Keratinocyte (primary cell): ENCODE measurements at regions not wholly inside any gene's neighbourhood (a gene's known extent, or its start where the extent isn't known, plus 50 kb on each side); places are given as distances from the start of the nearest gene placed in this dataset.

ENCODE experiments used
- DNase-seq: peaks from one replicate; pipeline ENCODE4 v3.0.0-alpha.2; 2011; ENCODE audit warnings: low read depth, missing footprints, low spot score
- FAIRE-seq: peaks from 2 replicates; lab custom pipeline; 2011; peaks lifted over from hg19 to GRCh38; lab: Jason Lieb, UNC
- H2AFZ ChIP-seq: 2 replicates; pipeline ENCODE4 v1.6.0; 2012; ENCODE audit warnings: low read length, control low read depth, inconsistent platforms; ENCODE audit not compliant: control insufficient read depth
- H3K27ac ChIP-seq: 2 replicates; pipeline ENCODE4 v1.5.1; 2011; ENCODE audit warnings: low read length; ENCODE audit not compliant: control insufficient read depth, insufficient read depth
- H3K27me3 ChIP-seq: 3 replicates; pipeline ENCODE4 v1.6.0; 2011; ENCODE audit warnings: low read length; ENCODE audit not compliant: control insufficient read depth, insufficient read depth; ENCODE audit errors: extremely low read depth
- H3K36me3 ChIP-seq, 2 experiments: 2 replicates in 1 of 2; 3 replicates in 1 of 2; pipeline ENCODE4 v1.5.1; 2011; ENCODE audit warnings: low read length in 2 of 2, mild to moderate bottlenecking in 1 of 2; ENCODE audit not compliant: control insufficient read depth in 2 of 2, insufficient read depth in 2 of 2; ENCODE audit errors: extremely low read depth in 1 of 2
- H3K4me1 ChIP-seq: 3 replicates; pipeline ENCODE4 v1.5.1; 2011; ENCODE audit warnings: low read length; ENCODE audit not compliant: control insufficient read depth, insufficient read depth; ENCODE audit errors: extremely low read depth
- H3K4me2 ChIP-seq: 3 replicates; pipeline ENCODE4 v1.6.0; 2011; ENCODE audit warnings: low read depth, low read length; ENCODE audit not compliant: control insufficient read depth, insufficient read depth; ENCODE audit errors: extremely low read depth
- H3K4me3 ChIP-seq, 3 experiments: fragments of 200-600 bp in 1 of 3; sonication (generic) in 1 of 3; 2 replicates in 2 of 3; 3 replicates in 1 of 3; pipeline ENCODE4 v1.5.1; 2011 to 2016; ENCODE audit warnings: low read length in 3 of 3, mild to moderate bottlenecking in 3 of 3, control low read depth in 2 of 3, inconsistent platforms in 1 of 3, low read depth in 1 of 3, mixed read lengths in 1 of 3, mixed run types in 1 of 3, moderate library complexity in 1 of 3; ENCODE audit not compliant: control insufficient read depth in 2 of 3, insufficient read depth in 2 of 3; ENCODE audit errors: extremely low read depth in 1 of 3
- H3K79me2 ChIP-seq: 2 replicates; pipeline ENCODE4 v1.6.0; 2012; ENCODE audit warnings: low read length; ENCODE audit not compliant: control insufficient read depth, insufficient read depth
- H3K9ac ChIP-seq: 3 replicates; pipeline ENCODE4 v1.6.0; 2011; ENCODE audit warnings: low read length; ENCODE audit not compliant: control insufficient read depth, insufficient read depth; ENCODE audit errors: extremely low read depth
- H3K9me1 ChIP-seq: 3 replicates; pipeline ENCODE4 v1.6.0; 2011; ENCODE audit warnings: low read length; ENCODE audit not compliant: control insufficient read depth, insufficient read depth; ENCODE audit errors: extremely low read depth
- H3K9me3 ChIP-seq: 2 replicates; pipeline ENCODE4 v1.5.1; 2012; ENCODE audit warnings: low read depth, low read length; ENCODE audit not compliant: control insufficient read depth
- H4K20me1 ChIP-seq: 3 replicates; pipeline ENCODE4 v1.6.0; 2011; ENCODE audit warnings: low read length; ENCODE audit not compliant: control insufficient read depth, insufficient read depth; ENCODE audit errors: extremely low read depth
- CTCF ChIP-seq, 3 experiments: IDR thresholded peaks in 1 of 3; conservative IDR thresholded peaks in 1 of 3; optimal IDR thresholded peaks in 1 of 3; 2 replicates in 2 of 3; 3 replicates in 1 of 3; pipeline versions ENCODE3 to v1.5.1; 2011; ENCODE audit warnings: low read length in 3 of 3, mild to moderate bottlenecking in 3 of 3, moderate library complexity in 2 of 3, control low read depth in 1 of 3, inconsistent platforms in 1 of 3; ENCODE audit not compliant: insufficient read depth in 2 of 3; ENCODE audit errors: extremely low read depth in 1 of 3
- EZH2 ChIP-seq: IDR thresholded peaks from one replicate; pipeline ENCODE4 v1.6.1; 2012; ENCODE audit warnings: inconsistent platforms, mild to moderate bottlenecking, low read length, moderate library complexity
- dilution Hi-C: fragments of 300-500 bp; cut with MboI; formaldehyde crosslinking; loops from one replicate; pipeline ENCODE4 v1.7.0; 2020; ENCODE audit warnings: low sequenced_read_pairs; ENCODE audit not compliant: extremely low pct_ligation_motif_present

- dilution Hi-C loops: no loop called here
- H3K9me1 ChIP-seq: no peaks in the 10 kb centered on the region
- H4K20me1 ChIP-seq: no peaks in the 10 kb centered on the region
- H3K27me3 ChIP-seq: peaks cover under 1% of the 10 kb centered on the region
- FAIRE-seq (no peak), DNase-seq (no peak)
- H3K36me3 ChIP-seq: no peaks in the 10 kb centered on the region
- H3K4me1 ChIP-seq: peaks cover 7% of the 10 kb centered on the region
- no peak overlapping the region for H3K4me2 ChIP-seq
- H2AFZ ChIP-seq: no peak overlapping the region
- no peak overlapping the region for H3K9ac ChIP-seq
- no peak for TF ChIP-seq CTCF (optimal IDR thresholded peaks at IDR 0.05 in 1 of 3, IDR thresholded peaks at IDR 0.05 in 1 of 3, conservative IDR thresholded peaks at IDR 0.05 in 1 of 3; ENCODE audit: extremely low read depth in 1 of 3, insufficient read depth in 2 of 3, low read length in 3 of 3)
- no peak for TF ChIP-seq EZH2
- no peaks in the 10 kb centered on the region for H3K79me2 ChIP-seq
- H3K4me3 ChIP-seq: no peak overlapping the region
- H3K27ac ChIP-seq: no peak overlapping the region
- H3K9me3 ChIP-seq: no peaks in the 10 kb centered on the region
These were observed 49.9 kb upstream of the SPESP1 start for GRCh38 chr15:68880382-68880781.
